Right cardiac atrium (tissue), 5 donors: ENCODE measurements at regions not wholly inside any gene's neighbourhood (a gene's known extent, or its start where the extent isn't known, plus 50 kb on each side); places are given as distances from the start of the nearest gene placed in this dataset.

Experiments
- ATAC-seq, 2 donors: fragments of 200-7000 bp; cut with Tn5 transposase; one replicate each; pipeline versions ENCODE4 v1.8.0 to v1.9.1; 2020; ENCODE audit warnings: moderate library complexity in 2 of 2, mild to moderate bottlenecking in 1 of 2
- DNase-seq, 3 donors: peaks; one replicate each; pipeline ENCODE4 v3.0.0-alpha.2; 2020
- H3K27ac ChIP-seq: one replicate; pipeline ENCODE4 v1.5.1; 2013; ENCODE audit warnings: mild to moderate bottlenecking, low read length, control low read depth, moderate library complexity
- H3K27me3 ChIP-seq: one replicate; pipeline ENCODE4 v1.6.1; 2013; ENCODE audit not compliant: control insufficient read depth, insufficient read depth
- H3K4me1 ChIP-seq: one replicate; pipeline ENCODE4 v1.6.1; 2013; ENCODE audit warnings: low read length; ENCODE audit not compliant: control insufficient read depth, insufficient read depth
- H3K4me3 ChIP-seq: one replicate; pipeline ENCODE4 v1.5.1; 2013; ENCODE audit warnings: low read length, control low read depth
- H3K9me3 ChIP-seq: one replicate; pipeline ENCODE4 v1.6.1; 2013; ENCODE audit warnings: low read length; ENCODE audit not compliant: control insufficient read depth
- WGBS: extraction: QIAGEN DNeasy Blood & Tissue Kit; methylation state at CpG from one replicate; pipeline ENCODE4 v1.1.7; 2013; 5-methylcytosine and 5-hydroxymethylcytosine counted together
- intact Hi-C, 4 donors: fragments of 100-400 bp; cut with DNase I; formaldehyde crosslinking; loops; one replicate each; pipeline versions ENCODE4 v1.11.0 to v1.14.0; 2022 to 2023
- donor health status: healthy with polysubstance abuse.
- donor health status: DM: no; HTN: yes; CAD: no.
- donor health status: DM: no; HTN: no; CAD: no.
- donor health status: DM: no; HTN: yes; CAD: no; lungs with severe emphysema.
- donor health status: DM: yes; HTN: yes; CAD: no.

DNA sequence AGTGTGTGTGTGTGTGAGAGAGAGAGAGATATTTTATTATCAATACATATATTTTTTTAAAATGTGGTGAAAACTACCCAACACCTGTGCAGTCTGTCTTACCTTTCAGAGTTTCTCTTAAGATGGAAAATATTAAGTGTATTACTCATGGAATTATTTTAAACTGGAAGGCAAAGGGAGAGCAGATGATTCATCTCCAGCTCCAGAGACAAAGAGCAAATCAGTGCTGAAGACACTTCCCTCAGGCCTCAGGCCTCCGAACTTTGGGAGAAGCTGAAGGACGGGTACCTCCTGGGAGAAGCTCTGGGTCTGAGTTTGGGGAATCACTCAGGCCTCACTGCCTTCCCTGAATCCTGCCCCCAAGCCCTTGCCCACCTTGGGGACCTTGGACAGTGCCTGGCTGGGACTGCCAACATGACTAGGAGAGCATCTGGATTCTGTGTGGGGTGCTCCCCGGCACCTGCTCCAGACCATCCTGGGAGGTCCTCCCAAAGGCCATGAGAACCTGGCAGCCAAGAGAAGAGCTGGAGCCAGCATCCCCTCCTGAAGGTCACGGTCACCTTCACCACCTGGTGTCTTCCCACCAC, 170.4 kb upstream of the UBL3 start:
- WGBS = 87% methylated on average over 4 of the region's 4 CpGs
- Histone ChIP-seq H3K4me3 (no peak overlapping the region), H3K4me1 (no peaks in the 10 kb centered on the region), H3K27ac (no peak overlapping the region), H3K9me3 (no peaks in the 10 kb centered on the region), H3K27me3 (no peaks in the 10 kb centered on the region)
- intact Hi-C loops = no loop called here
- DNase-seq = no peak
- ATAC-seq = no peak

DNA sequence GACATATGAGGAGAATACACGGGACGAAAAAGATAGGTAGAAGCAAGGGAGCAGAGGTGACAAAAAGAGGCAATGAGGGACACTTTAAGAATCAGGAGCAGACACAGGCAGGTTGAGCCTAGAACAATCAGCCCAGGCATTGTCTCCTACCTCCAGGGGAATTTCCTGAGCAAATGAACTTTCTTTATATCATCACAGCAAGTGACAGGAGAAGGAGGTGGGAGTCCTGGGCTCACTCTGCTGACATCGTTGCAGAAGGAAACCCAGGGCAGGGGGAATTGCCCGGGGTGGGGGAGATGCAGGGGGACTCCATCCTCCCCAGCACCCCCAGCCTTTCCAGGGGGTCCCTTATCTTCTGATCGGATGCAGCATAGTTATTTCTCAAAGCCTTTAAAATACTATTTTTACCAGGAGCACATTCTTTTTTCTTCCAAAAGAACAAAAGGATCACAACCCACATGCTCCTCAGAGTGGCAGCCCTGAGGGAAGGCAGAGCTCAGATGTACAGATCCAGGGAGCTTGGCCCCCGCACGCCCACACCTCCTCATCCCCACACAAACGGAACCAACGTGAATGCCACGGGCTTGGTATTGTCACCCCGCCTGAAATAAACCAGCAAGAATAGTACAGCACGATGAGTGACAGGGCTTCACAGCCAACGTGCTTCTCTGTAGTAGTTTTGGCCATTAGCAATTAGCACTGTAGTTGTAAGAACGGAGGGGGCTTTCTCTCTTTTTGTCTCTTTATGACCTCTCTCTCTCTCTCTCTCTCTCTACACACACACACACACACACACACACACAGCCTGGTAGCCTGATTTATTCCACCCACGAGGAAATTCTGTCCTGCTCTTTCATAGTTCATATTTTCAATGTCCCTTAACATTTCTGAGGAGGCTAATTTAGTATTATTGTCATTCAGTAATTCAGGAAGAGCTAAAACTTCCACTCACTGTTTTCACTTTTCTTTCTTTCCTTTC, 169.5 kb upstream of the UBL3 start:
- Histone ChIP-seq H3K9me3 (no peaks in the 10 kb centered on the region), H3K27me3 (no peaks in the 10 kb centered on the region), H3K27ac (no peak overlapping the region), H3K4me3 (no peak overlapping the region), H3K4me1 (no peaks in the 10 kb centered on the region)
- ATAC-seq (peak in 1 of 2 donors; percentile 27), DNase-seq (no peak)
- intact Hi-C loops = no loop called here
- WGBS = 38% methylated on average over 15 of the region's 15 CpGs

DNA sequence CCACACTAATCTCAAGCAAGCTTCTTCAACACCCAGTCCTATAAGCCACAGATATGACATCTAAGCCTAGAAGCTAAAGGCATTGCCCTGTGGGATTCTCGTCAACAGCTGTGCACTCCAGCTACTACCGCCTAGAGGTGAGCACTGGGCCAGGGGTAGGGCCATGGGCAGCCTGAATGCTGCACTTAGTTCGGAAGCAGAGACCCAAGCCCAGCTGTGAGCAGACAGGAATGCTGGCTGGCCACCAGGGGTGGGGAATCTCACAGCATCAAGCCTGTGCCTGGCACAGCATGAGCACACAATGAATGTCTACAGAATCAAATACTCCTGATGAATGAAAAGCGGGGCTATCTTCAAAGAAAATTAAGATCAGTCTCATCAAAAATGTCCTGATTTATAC, 167.5 kb upstream of the UBL3 start:
- no peak overlapping the region for H3K4me3 ChIP-seq
- intact Hi-C loops = no loop called here
- H3K4me1 ChIP-seq = no peaks in the 10 kb centered on the region
- DNase-seq = no peak
- H3K27ac ChIP-seq = no peak overlapping the region
- H3K9me3 ChIP-seq = no peaks in the 10 kb centered on the region
- H3K27me3 ChIP-seq = no peaks in the 10 kb centered on the region
- ATAC-seq = no peak
- 57% methylated on average over 4 of the region's 4 CpGs for WGBS

DNA sequence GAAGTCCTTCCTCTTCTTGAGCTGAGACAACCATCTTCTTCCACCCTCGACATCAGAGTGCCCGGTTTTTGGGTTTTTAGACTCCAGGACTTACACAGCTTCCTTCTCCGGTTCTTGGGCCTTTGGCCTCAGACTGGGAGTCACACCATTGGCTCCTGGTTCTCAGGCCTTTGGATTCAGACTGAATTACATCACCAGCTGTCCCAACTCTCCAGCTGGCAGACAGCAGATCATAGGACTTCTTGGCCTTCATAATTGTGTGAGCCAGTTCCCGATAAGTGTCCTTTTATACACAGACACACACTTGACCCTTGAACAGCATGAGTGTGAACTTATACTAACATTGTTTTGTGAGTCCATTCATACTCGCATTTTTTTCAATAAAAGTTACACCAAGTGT, 166.0 kb upstream of the UBL3 start:
- intact Hi-C loops = no loop called here
- peak in 2 of 3 donors; percentile 31 to 53 for DNase-seq
- ATAC-seq = peak; percentile 63 to 73
- Histone ChIP-seq H3K9me3 (no peaks in the 10 kb centered on the region), H3K4me1 (no peaks in the 10 kb centered on the region), H3K4me3 (no peak overlapping the region), H3K27me3 (no peaks in the 10 kb centered on the region), H3K27ac (no peak overlapping the region)
- 54% methylated on average over 5 of the region's 5 CpGs for WGBS

DNA sequence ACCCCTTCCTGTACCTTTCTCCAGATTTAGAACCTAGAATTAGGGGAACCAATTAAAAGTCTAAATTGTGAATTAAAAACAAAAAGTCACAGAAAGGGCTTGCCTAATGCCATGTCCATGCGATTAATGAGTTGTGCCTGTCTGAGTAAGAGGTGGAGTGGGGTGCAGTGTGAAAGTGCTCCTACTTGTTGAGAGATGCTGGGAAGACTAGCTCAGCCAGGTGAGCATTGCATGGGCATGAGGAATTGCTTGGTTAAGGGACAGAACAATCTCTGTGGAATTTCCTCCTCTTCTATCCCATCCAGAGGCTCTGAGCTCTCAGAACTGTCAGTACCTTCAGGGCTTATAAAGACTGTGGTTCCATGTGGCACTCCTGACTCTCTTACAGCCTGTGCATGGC, 159.0 kb upstream of the UBL3 start:
- 97% methylated on average over 1 of the region's 1 CpG for WGBS
- no peaks in the 10 kb centered on the region for H3K4me1 ChIP-seq
- H3K27ac ChIP-seq = no peak overlapping the region
- DNase-seq (no peak), ATAC-seq (no peak)
- no peaks in the 10 kb centered on the region for H3K9me3 ChIP-seq
- H3K4me3 ChIP-seq = no peak overlapping the region
- intact Hi-C loops = no loop called here
- H3K27me3 ChIP-seq = no peaks in the 10 kb centered on the region

DNA sequence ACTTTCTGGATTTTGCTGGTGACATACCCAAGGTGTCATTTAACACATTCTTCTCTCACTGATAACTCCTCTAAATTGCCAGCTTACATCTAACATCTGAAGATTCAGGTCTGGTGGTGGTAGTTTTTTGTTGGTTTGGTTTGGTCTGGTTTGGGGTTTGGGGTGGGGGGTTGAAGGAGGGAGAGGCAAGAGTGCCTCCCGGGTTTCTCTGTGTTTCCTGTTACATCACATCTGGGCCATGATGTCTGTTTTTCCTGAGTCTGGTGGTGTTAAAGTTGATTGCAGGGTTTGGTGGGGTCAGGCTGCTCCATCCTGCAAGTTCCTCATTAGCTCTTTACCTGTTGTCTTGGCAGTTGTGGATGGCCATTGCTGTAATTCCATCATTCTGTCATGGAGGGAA, 155.8 kb upstream of the UBL3 start:
- no peak overlapping the region for H3K4me3 ChIP-seq
- DNase-seq (no peak), ATAC-seq (no peak)
- intact Hi-C loops = no loop called here
- no peaks in the 10 kb centered on the region for H3K9me3 ChIP-seq
- H3K4me1 ChIP-seq = no peaks in the 10 kb centered on the region
- H3K27me3 ChIP-seq = no peaks in the 10 kb centered on the region
- no peak overlapping the region for H3K27ac ChIP-seq
- 10% methylated on average over 1 of the region's 1 CpG for WGBS

DNA sequence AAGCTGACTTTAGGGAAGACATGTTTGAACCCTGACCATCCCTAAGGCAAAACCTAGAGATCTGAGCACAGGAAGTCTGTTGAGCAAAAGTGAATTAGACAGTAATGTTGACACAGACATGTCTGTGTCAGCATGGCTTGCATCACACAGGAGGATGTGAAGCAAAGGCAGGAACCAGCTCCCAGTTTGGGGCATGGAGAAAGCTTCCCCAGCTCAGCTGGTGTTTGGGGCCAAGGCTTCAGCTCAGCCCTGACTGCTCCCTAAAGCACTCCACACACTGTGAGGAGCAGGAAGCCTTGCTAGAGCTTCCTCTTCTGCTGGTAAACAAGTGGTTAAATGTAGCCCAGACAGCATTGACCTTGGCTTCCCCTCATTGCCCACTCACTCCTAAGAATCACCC, 153.8 kb upstream of the UBL3 start:
- intact Hi-C loops = no loop called here
- H3K27ac ChIP-seq = no peak overlapping the region
- ATAC-seq (no peak), DNase-seq (no peak)
- no peaks in the 10 kb centered on the region for H3K9me3 ChIP-seq
- no peaks in the 10 kb centered on the region for H3K27me3 ChIP-seq
- H3K4me1 ChIP-seq = no peaks in the 10 kb centered on the region
- H3K4me3 ChIP-seq = no peak overlapping the region

DNA sequence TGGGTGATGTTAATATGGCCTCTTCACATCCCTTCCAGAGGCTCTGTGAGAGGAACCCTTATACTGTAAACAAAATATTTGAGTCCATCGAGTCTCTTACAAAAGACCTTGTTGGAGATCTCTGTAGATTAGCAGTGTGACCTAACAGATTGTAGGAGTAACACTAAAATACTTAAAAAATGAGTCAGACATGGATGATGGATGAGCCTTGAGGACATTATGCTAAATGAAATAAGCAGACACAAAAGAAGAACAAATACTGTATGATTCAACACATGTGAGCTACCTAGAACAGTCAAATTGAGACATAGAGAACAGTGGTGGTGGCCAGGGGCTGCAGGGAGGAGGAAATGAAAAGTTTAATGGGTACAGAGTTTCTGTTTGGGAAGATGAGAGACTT, 152.2 kb upstream of the UBL3 start:
- no peaks in the 10 kb centered on the region for H3K27me3 ChIP-seq
- H3K27ac ChIP-seq = no peak overlapping the region
- no peaks in the 10 kb centered on the region for H3K9me3 ChIP-seq
- H3K4me1 ChIP-seq = no peaks in the 10 kb centered on the region
- H3K4me3 ChIP-seq = no peak overlapping the region
- DNase-seq = no peak
- WGBS = 50% methylated on average over 1 of the region's 1 CpG
- no peak for ATAC-seq
- intact Hi-C loops = no loop called here

DNA sequence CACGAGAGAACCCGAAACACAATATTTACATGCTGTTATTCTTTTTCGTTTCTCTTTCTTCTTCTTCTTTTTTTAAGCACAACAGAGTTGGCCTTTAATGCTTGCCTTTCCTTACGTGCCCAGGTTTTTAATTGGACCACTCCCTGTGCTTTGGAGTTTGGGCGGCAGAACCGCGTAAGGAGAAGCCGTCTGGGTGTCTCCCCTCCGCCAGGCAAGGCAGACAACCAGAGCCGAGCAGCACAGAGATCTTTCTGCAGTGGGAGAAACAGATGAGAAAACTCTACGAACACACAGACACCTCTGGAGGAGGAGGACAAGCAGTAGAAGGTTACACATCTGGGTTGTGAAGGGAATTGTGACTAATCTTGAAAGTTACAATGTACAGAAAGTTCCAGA, 150.0 kb upstream of the UBL3 start:
- H3K4me3 ChIP-seq = no peak overlapping the region
- no peaks in the 10 kb centered on the region for H3K9me3 ChIP-seq
- no peak for DNase-seq
- no peaks in the 10 kb centered on the region for H3K4me1 ChIP-seq
- WGBS = 80% methylated on average over 11 of the region's 11 CpGs
- H3K27me3 ChIP-seq = no peaks in the 10 kb centered on the region
- ATAC-seq = no peak
- no peak overlapping the region for H3K27ac ChIP-seq
- intact Hi-C loops = no loop called here

DNA sequence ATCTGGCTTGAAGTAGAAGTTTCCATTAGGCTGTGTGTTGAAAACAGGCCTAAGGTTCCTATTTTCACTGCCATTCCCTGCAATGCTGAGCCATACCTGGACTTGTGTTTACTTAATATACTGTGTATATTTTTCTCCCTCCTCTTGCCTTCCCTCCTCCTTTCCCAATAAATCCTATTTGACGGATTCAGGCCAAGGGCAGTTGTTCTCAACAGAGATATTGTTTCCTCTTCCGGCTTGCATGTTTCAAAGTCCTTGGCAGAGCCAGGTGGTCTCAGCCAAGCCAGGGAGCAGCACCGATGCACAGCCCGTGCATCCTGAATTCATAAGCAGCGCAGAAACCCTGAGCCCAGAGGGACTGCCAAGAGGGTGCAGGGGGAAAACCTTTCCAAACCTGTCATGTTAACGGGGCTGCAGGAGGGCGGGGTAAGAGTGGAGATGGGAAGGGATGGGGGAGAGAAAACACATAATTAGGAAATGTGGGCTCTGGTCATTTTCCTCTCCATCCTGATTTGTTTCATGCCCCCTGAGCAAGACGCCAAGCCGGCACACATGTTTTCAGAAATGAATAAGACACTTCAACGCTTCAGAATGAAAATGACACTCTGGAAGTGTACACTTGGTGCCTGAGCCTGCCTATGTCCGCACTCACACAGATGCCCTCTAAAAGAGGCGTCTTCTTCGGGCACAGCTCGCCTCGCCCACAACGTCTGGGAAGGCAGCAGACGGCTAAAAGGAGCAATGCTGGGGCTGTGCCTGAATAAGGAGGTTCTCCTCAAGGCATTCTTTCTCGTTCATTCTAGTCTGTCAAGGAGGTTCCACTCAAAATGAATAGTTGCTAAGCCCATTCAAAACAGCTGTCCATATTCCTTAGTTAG, 149.3 kb upstream of the UBL3 start:
- Histone ChIP-seq H3K9me3 (no peaks in the 10 kb centered on the region), H3K4me3 (no peak overlapping the region)

DNA sequence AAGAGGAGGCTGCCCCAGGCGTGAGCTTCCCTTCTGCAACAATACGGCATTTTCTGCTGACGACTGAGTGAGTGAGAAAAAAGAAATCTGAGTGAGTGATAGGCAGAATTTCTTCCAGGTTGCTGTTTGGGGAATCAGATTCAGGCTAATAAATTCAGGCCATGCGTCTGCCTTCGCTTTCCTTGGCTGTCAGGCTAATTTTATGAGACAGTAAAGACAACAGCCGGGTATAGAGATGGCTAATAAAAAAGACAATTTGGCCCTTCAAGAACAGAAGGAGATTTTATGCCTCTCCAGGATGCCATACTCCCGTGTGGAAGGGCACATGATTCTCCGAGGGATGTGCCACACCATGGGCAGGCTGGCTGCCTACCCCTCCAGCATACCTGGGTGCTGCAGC, 145.9 kb upstream of the UBL3 start:
- no peaks in the 10 kb centered on the region for H3K9me3 ChIP-seq
- H3K27ac ChIP-seq = no peak overlapping the region
- no peak overlapping the region for H3K4me3 ChIP-seq
- ATAC-seq = no peak
- 83% methylated on average over 8 of the region's 8 CpGs for WGBS
- intact Hi-C loops = no loop called here
- DNase-seq = no peak
- no peaks in the 10 kb centered on the region for H3K4me1 ChIP-seq
- no peaks in the 10 kb centered on the region for H3K27me3 ChIP-seq

More for the DNA sequence above, 149.3 kb upstream of the UBL3 start:
- 83% methylated on average over 18 of the region's 18 CpGs for WGBS
- Histone ChIP-seq H3K27ac (no peak overlapping the region), H3K4me1 (no peaks in the 10 kb centered on the region), H3K27me3 (no peaks in the 10 kb centered on the region)
- ATAC-seq (no peak), DNase-seq (no peak)
- intact Hi-C loops = no loop called here
